Neural progenitor cell (in vitro differentiated cells): ENCODE measurements at regions not wholly inside any gene's neighbourhood (a gene's known extent, or its start where the extent isn't known, plus 50 kb on each side); places are given as distances from the start of the nearest gene placed in this dataset.

ENCODE experiments used
- CTCF ChIP-seq: fragments of 200-600 bp; sonication (generic); IDR thresholded peaks from 2 replicates; pipeline ENCODE4 v1.5.1; 2017; ENCODE audit warnings: antibody characterized with exemption, mild to moderate bottlenecking
- EZH2 ChIP-seq: fragments of 200-600 bp; sonication (generic); IDR thresholded peaks from 2 replicates; pipeline ENCODE4 v1.6.1; 2017; ENCODE audit warnings: antibody characterized with exemption, mild to moderate bottlenecking, moderate library complexity
- EZH2phosphoT487 ChIP-seq: fragments of 200-600 bp; sonication (generic); IDR thresholded peaks from 2 replicates; pipeline ENCODE4 v1.6.1; 2017; ENCODE audit warnings: antibody characterized with exemption

GRCh38 chr2:139891636-139892035, 1111.4 kb upstream of the NXPH2 start:
- TF ChIP-seq CTCF = no peak
- no peak for TF ChIP-seq EZH2
- TF ChIP-seq EZH2phosphoT487 = no peak
